GM13976 (cell line): ENCODE measurements at regions not wholly inside any gene's neighbourhood (a gene's known extent, or its start where the extent isn't known, plus 50 kb on each side); places are given as distances from the start of the nearest gene placed in this dataset.

Source experiments
- DNase-seq: peaks from one replicate; pipeline ENCODE4 v3.0.0; 2012; ENCODE audit warnings: low spot score
- CTCF ChIP-seq: IDR thresholded peaks from 2 replicates; pipeline ENCODE4 v1.5.1; 2012; ENCODE audit warnings: borderline replicate concordance, mild to moderate bottlenecking; ENCODE audit not compliant: insufficient read depth; ENCODE audit errors: extremely low read depth, missing control alignments, control extremely low read depth
- in situ Hi-C: fragments of 300-500 bp; cut with MboI; formaldehyde crosslinking; loops from one replicate; pipeline ENCODE4 v1.12.0; 2022; ENCODE audit warnings: low sequenced_read_pairs, mixed read lengths, inconsistent platforms; ENCODE audit not compliant: unreplicated experiment

GRCh38 chrX:4663085-4663484 is 949.6 kb upstream of the PRKX start:
- in situ Hi-C loops: no loop called here
- no peak for DNase-seq
- no peak for TF ChIP-seq CTCF

DNA sequence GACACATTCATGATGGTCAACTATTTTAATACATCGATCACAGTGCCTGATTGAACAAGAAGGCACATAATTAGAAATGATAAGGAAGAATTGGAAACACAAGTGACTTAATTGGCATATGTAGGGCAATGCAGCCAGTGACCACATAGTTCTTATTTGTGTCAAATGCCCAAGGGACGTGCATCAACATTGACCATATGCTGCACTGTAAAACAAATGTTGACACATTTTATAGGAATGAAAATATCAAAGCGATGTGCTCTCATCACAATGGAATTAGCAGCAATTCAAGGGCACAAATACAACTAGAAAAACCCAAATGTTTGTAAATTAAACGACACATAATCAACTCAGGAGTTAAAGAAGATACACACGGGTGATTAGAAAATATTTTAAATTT is 948.3 kb upstream of the PRKX start:
- no peak for TF ChIP-seq CTCF
- no peak for DNase-seq
- in situ Hi-C loops: no loop called here

- in situ Hi-C loops: no loop called here
- no peak for TF ChIP-seq CTCF
- DNase-seq: no peak
Measured at GRCh38 chrX:4656419-4656818, 943.0 kb upstream of the PRKX start.

GRCh38 chrX:4655743-4656142 is 942.3 kb upstream of the PRKX start:
- in situ Hi-C loops: no loop called here
- TF ChIP-seq CTCF: no peak
- DNase-seq: no peak

DNA sequence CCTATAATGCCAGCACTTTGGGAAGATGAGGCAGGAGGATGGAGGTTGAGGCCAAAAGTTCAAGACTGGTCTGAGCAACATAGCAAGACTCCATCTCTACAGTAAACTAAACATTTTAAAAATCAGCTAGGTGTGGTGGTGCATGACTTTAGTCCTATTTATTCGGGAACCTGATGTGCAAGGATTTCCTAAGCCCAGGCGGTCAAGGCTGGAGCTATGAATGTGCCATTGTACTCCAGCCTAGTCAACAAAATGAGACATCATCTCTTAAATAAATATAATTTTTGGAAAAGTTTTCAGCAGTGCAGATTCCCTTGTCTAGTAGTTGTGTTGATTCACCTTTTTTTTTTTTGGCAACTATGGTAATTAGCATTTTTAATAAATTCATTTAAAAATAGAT is 928.7 kb upstream of the PRKX start:
- in situ Hi-C loops: no loop called here
- no peak for TF ChIP-seq CTCF
- no peak for DNase-seq

- DNase-seq: no peak
- TF ChIP-seq CTCF: no peak
- in situ Hi-C loops: no loop called here
Measured at GRCh38 chrX:4638036-4638435, 924.6 kb upstream of the PRKX start.

GRCh38 chrX:4627414-4627813 is 914.0 kb upstream of the PRKX start:
- DNase-seq: no peak
- TF ChIP-seq CTCF: no peak
- in situ Hi-C loops: no loop called here
